ENCODE measurements at regions not wholly inside any gene's neighbourhood (a gene's known extent, or its start where the extent isn't known, plus 50 kb on each side); places are given as distances from the start of the nearest gene placed in this dataset.

DNA sequence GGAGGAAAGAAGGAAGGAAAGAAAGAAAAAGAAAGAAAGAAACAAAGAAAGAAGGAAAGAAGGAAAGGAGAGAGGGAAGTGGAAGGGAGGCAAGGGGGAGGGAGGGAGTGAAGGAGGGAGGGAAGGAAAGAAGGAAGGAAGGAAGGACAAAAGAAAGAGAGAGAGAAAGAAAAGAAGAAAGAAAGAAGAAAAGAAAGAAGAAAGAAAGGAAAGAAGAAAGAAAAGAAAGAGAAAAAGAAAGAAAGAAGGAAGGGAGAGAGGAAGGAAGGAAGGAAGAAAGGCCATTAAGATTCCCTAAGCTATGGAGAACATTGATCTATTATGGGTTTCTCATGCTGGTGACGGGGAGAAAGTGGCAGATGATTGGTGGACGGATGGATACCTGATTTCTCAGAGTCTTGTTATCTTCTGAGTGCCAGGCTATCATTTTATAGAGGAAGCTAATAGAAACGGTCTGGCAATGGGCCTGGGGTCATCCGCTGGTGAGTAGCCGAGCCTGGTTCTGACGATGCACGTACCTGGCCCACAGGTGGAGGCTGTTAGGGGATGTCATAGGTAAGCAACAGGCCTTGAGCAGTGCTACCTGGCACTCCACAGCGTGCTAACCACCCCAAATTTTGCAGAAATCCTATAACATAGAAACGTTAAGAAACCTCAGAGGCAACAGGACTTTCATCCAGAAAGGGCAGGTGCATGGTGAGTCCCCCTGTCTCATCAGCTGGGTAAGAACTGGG is 142.9 kb downstream of the SHOX start:
- intact Hi-C loops (cut with DNase I) = no loop called here
- no peaks in the 10 kb centered on the region for H3K4me1 ChIP-seq
- ATAC-seq (no peak), DNase-seq (no peak)
- H3K4me3 ChIP-seq = no peak overlapping the region
- H3K27me3 ChIP-seq = no peaks in the 10 kb centered on the region
- no peaks in the 10 kb centered on the region for H3K36me3 ChIP-seq (replicated peaks in 1 of 2; ENCODE audit: insufficient read depth in 1 of 2, low read depth in 2 of 2)
- TF ChIP-seq CTCF (IDR thresholded peaks at IDR 0.05) (no peak), POLR2A (IDR thresholded peaks at IDR 0.05) (no peak)
- no peaks in the 10 kb centered on the region for H3K9me3 ChIP-seq
- WGBS, 2 donors = 61 to 74% methylated on average over 9 of the region's 9 CpGs
- no peak overlapping the region for H3K27ac ChIP-seq

- H3K4me3 ChIP-seq = no peak overlapping the region
- no peaks in the 10 kb centered on the region for H3K4me1 ChIP-seq
- DNase-seq (no peak), ATAC-seq (no peak)
- H3K27ac ChIP-seq = no peak overlapping the region
- no peaks in the 10 kb centered on the region for H3K27me3 ChIP-seq
- TF ChIP-seq POLR2A (IDR thresholded peaks at IDR 0.05) = no peak
- TF ChIP-seq CTCF (IDR thresholded peaks at IDR 0.05) = no peak
- no peaks in the 10 kb centered on the region for H3K36me3 ChIP-seq (replicated peaks in 1 of 2; ENCODE audit: insufficient read depth in 1 of 2, low read depth in 2 of 2)
- WGBS, 2 donors = 65 to 72% methylated on average over 6 of the region's 6 CpGs
- no peaks in the 10 kb centered on the region for H3K9me3 ChIP-seq
- intact Hi-C loops (cut with DNase I) = no loop called here
Observed at GRCh38 chrX:771536-771935, 140.9 kb downstream of the SHOX start.

GRCh38 chrX:769796-770195 is 139.2 kb downstream of the SHOX start:
- H3K36me3 ChIP-seq (replicated peaks in 1 of 2; ENCODE audit: insufficient read depth in 1 of 2, low read depth in 2 of 2) = no peaks in the 10 kb centered on the region
- intact Hi-C loops (cut with DNase I) = no loop called here
- 24 to 30% methylated on average over 3 of the region's 3 CpGs for WGBS, 2 donors
- ATAC-seq (no peak), DNase-seq (no peak)
- no peak overlapping the region for H3K4me3 ChIP-seq
- H3K9me3 ChIP-seq = no peaks in the 10 kb centered on the region
- TF ChIP-seq CTCF (IDR thresholded peaks at IDR 0.05) (no peak), POLR2A (IDR thresholded peaks at IDR 0.05) (no peak)
- no peaks in the 10 kb centered on the region for H3K27me3 ChIP-seq
- no peaks in the 10 kb centered on the region for H3K4me1 ChIP-seq
- no peak overlapping the region for H3K27ac ChIP-seq

GRCh38 chrX:768596-768995 is 138.0 kb downstream of the SHOX start:
- no peaks in the 10 kb centered on the region for H3K4me1 ChIP-seq
- DNase-seq (no peak), ATAC-seq (no peak)
- 54 to 67% methylated on average over 4 to 7 of the region's 7 CpGs for WGBS, 2 donors
- H3K9me3 ChIP-seq = no peaks in the 10 kb centered on the region
- H3K27ac ChIP-seq = no peak overlapping the region
- TF ChIP-seq POLR2A (IDR thresholded peaks at IDR 0.05) = no peak
- no peak overlapping the region for H3K4me3 ChIP-seq
- intact Hi-C loops (cut with DNase I) = no loop called here
- no peaks in the 10 kb centered on the region for H3K27me3 ChIP-seq
- no peaks in the 10 kb centered on the region for H3K36me3 ChIP-seq (replicated peaks in 1 of 2; ENCODE audit: insufficient read depth in 1 of 2, low read depth in 2 of 2)

DNA sequence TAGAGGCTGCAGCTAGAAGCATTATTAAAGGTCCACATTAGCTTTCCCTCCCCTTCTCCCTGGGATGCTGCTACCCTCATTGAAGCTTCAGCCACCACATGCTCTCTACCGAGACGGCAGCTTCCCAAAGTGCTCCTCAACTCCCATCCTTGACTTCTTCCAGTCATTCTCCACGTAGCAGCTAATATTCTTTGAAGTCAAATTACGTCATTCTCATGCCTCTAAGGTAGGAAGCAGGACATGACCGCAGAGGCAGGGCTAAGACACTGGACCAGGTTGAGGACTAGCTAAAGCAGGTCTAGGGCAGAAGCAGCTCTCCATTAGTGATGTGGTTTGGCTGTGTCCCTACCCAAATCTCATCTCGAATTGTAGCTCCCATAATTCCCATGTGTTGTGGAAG is 128.3 kb downstream of the SHOX start:
- intact Hi-C loops (cut with DNase I) = no loop called here
- no peaks in the 10 kb centered on the region for H3K9me3 ChIP-seq
- TF ChIP-seq POLR2A (IDR thresholded peaks at IDR 0.05) (no peak), CTCF (IDR thresholded peaks at IDR 0.05) (no peak)
- no peaks in the 10 kb centered on the region for H3K27me3 ChIP-seq
- no peak for DNase-seq
- no peak overlapping the region for H3K4me3 ChIP-seq
- no peaks in the 10 kb centered on the region for H3K4me1 ChIP-seq
- H3K27ac ChIP-seq = no peak overlapping the region
- no peak for ATAC-seq
- 68 to 70% methylated on average over 6 of the region's 6 CpGs for WGBS, 2 donors
- no peaks in the 10 kb centered on the region for H3K36me3 ChIP-seq (replicated peaks in 1 of 2; ENCODE audit: insufficient read depth in 1 of 2, low read depth in 2 of 2)
